Neutrophil (primary cell): ENCODE measurements at regions not wholly inside any gene's neighbourhood (a gene's known extent, or its start where the extent isn't known, plus 50 kb on each side); places are given as distances from the start of the nearest gene placed in this dataset.

Experiments
- H3K27ac ChIP-seq: fragments of 200-600 bp; sonication (generic); 2 replicates; pipeline ENCODE4 v1.5.1; 2016; ENCODE audit warnings: mild to moderate bottlenecking, moderate library complexity
- H3K27me3 ChIP-seq: fragments of 200-600 bp; sonication (generic); 2 replicates; pipeline ENCODE4 v1.6.0; 2016; ENCODE audit warnings: mild to moderate bottlenecking
- H3K36me3 ChIP-seq: fragments of 200-600 bp; sonication (generic); 2 replicates; pipeline ENCODE4 v1.5.1; 2017
- H3K4me1 ChIP-seq, 2 experiments: fragments of 200-600 bp in 1 of 2; sonication (generic) in 1 of 2; 1 replicate in 1 of 2; 2 replicates in 1 of 2; pipeline versions ENCODE4 v1.5.1 to v1.6.1; 2013 to 2016; ENCODE audit warnings: low read depth in 1 of 2, low read length in 1 of 2, mild to moderate bottlenecking in 1 of 2, moderate library complexity in 1 of 2; ENCODE audit not compliant: control insufficient read depth in 1 of 2, insufficient read depth in 1 of 2
- H3K4me3 ChIP-seq, 2 experiments: fragments of 200-600 bp in 1 of 2; sonication (generic) in 1 of 2; 1 replicate in 1 of 2; 2 replicates in 1 of 2; pipeline ENCODE4 v1.5.1; 2013 to 2016; ENCODE audit warnings: low read depth in 1 of 2, low read length in 1 of 2, mild to moderate bottlenecking in 1 of 2, moderate library complexity in 1 of 2
- H3K9me3 ChIP-seq: fragments of 200-600 bp; sonication (generic); 2 replicates; pipeline ENCODE4 v1.5.1; 2016
- TF ChIP-seq, protein P1 (sequence below): fragments of 200-600 bp; sonication (generic); IDR thresholded peaks from 2 replicates; pipeline ENCODE4 v1.5.1; 2016; ENCODE audit warnings: antibody characterized with exemption

DNA sequence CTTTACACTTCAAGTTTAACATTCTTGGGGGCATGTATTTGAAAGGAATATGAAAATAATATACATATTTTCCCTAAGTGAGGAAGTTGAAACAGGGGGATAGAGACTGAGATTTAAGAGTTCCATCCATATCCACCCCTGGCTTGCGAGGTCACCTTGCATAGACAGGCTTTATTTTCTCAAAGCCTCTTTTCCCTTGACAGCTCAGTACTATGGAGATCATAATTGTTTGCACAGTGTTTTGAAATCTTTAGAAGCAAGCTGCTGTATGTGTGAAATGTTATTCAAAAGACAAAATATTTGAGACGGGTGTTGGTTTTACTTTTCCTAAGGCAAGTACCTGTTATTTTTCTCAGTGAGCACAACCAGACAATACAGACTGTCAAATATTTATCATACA, 163.1 kb downstream of the LRRC70 start:
- H3K27me3 ChIP-seq, result no peaks in the 10 kb centered on the region
- H3K4me1 ChIP-seq, result peaks cover 4 to 13% of the 10 kb centered on the region in 2 experiments
- no peaks in the 10 kb centered on the region for H3K9me3 ChIP-seq
- no peak overlapping the region for H3K27ac ChIP-seq
- H3K4me3 ChIP-seq, result no peak overlapping the region
- H3K36me3 ChIP-seq, result no peaks in the 10 kb centered on the region
- TF ChIP-seq, protein P1, sequence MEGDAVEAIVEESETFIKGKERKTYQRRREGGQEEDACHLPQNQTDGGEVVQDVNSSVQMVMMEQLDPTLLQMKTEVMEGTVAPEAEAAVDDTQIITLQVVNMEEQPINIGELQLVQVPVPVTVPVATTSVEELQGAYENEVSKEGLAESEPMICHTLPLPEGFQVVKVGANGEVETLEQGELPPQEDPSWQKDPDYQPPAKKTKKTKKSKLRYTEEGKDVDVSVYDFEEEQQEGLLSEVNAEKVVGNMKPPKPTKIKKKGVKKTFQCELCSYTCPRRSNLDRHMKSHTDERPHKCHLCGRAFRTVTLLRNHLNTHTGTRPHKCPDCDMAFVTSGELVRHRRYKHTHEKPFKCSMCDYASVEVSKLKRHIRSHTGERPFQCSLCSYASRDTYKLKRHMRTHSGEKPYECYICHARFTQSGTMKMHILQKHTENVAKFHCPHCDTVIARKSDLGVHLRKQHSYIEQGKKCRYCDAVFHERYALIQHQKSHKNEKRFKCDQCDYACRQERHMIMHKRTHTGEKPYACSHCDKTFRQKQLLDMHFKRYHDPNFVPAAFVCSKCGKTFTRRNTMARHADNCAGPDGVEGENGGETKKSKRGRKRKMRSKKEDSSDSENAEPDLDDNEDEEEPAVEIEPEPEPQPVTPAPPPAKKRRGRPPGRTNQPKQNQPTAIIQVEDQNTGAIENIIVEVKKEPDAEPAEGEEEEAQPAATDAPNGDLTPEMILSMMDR, result no peak

DNA sequence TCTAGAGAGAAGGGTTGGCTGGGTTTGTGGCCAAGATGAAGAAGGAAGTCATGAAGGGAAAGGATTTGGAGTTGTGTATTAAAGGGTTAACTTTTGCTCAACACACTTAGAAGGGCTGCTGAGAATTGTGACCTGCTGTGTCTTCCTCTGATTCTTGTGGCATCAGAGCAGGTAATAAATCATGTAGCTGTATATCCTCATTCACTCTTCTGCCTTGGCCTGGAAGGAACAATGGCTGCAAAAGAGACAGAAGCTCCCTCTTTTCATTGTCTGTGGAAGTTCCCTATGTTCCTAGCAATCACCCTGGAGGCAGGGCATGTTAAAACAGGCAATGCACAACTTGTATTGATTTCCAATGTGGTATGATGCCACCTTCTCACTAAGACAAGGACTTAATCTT, 159.1 kb downstream of the LRRC70 start:
- no peaks in the 10 kb centered on the region for H3K36me3 ChIP-seq
- TF ChIP-seq, protein P1, result no peak

DNA sequence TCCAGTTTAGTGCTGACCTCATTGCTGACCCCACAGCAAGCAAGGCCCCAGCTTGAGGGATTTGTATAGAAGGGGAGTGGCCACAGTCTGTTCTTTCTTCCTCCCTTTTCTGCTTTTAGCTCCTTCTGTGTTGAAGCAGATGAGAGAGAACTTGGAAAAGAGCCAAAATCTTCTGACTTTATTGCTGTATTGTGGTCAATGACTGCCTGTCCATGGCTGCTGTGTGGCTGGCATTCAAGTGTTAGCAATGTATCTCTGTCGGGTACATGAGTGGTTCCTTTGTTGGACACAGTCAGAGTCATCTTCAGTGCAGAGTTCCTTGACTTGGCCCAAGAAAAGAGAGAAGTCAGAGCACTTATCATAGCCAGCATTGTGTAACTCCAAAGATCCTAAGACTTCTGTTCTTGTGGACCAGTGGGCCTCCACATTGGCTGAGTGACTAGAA, 154.1 kb downstream of the LRRC70 start:
- Histone ChIP-seq H3K4me1 (peaks cover 0 to 8% of the 10 kb centered on the region in 2 experiments), H3K36me3 (no peaks in the 10 kb centered on the region), H3K27ac (no peak overlapping the region), H3K9me3 (no peaks in the 10 kb centered on the region), H3K27me3 (no peaks in the 10 kb centered on the region), H3K4me3 (no peak overlapping the region)
- TF ChIP-seq, protein P1, result no peak

More for the DNA sequence above, 159.1 kb downstream of the LRRC70 start:
- Histone ChIP-seq H3K9me3 (no peaks in the 10 kb centered on the region), H3K27ac (no peak overlapping the region), H3K4me3 (no peak overlapping the region), H3K27me3 (no peaks in the 10 kb centered on the region), H3K4me1 (peaks cover 3 to 6% of the 10 kb centered on the region in 2 experiments)

DNA sequence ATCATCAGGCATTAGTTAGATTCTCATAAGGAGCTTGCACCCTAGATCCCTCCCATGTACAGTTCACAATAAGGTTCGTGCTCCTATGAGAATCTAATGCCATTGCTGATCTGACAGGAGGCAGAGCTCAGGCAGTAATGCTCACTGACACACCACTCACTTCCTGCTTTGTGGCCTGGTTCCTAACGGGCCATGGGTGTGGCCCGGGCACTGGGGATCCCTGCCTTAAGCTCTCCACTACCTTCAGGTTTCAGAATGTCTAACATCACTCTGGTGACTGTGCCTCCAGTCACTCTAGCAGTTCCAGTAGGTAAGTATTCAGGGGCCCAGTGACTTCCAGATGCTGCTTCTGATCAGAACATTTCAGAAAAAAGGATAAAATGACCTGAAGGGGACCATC, 152.4 kb downstream of the LRRC70 start:
- no peak overlapping the region for H3K4me3 ChIP-seq

DNA sequence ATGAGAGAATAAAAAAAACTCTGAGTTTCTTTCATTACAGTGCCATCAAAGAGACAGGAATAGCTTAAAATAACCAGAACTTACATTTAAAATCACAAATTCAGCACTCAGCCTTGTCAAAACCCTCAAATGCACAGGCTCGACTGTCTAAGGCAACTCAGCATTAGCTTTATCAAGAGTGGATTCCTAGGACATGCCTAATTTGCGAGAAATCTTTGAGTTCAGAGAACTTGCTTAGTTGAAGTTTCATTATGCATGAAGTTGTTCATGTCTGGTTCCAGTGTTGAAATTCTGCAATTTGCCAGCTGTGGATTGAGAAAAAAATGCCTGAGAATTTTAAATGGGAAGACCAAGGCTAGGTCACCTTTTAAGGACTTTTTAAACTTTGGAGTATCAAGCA, 151.1 kb downstream of the LRRC70 start:
- TF ChIP-seq, protein P1, result no peak
- no peaks in the 10 kb centered on the region for H3K36me3 ChIP-seq
- no peaks in the 10 kb centered on the region for H3K9me3 ChIP-seq
- H3K4me3 ChIP-seq, result no peak overlapping the region
- H3K4me1 ChIP-seq, result peaks cover 0 to 8% of the 10 kb centered on the region in 2 experiments
- no peak overlapping the region for H3K27ac ChIP-seq
- no peaks in the 10 kb centered on the region for H3K27me3 ChIP-seq

More for the DNA sequence above, 152.4 kb downstream of the LRRC70 start:
- peaks cover 0 to 8% of the 10 kb centered on the region in 2 experiments for H3K4me1 ChIP-seq
- no peaks in the 10 kb centered on the region for H3K27me3 ChIP-seq
- no peak overlapping the region for H3K27ac ChIP-seq
- H3K9me3 ChIP-seq, result no peaks in the 10 kb centered on the region
- no peaks in the 10 kb centered on the region for H3K36me3 ChIP-seq
- TF ChIP-seq, protein P1, result no peak

DNA sequence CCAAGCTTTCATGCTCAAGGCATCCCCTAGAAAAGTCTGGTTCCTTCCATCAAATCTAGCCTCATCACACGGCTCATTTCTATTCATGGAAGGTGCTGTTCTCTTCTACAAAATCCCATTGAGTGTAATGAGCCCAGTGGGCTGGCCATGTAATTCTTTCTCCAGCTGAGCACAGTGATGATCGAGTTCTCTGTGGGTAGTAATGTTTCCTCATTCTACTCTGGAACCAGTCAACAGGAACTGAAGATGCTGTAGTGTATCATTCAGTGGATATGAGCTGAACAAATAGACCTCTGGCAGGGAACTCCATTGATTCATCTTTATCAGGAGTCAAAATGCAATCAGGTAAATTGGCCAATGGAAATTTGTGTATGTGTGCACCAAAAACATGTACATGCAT, 149.2 kb downstream of the LRRC70 start:
- Histone ChIP-seq H3K36me3 (no peaks in the 10 kb centered on the region), H3K9me3 (no peaks in the 10 kb centered on the region), H3K27me3 (no peaks in the 10 kb centered on the region), H3K27ac (no peak overlapping the region), H3K4me1 (peaks cover 0 to 8% of the 10 kb centered on the region in 2 experiments), H3K4me3 (no peak overlapping the region)
- TF ChIP-seq, protein P1, result no peak
